GM21737 (cell line): ENCODE measurements at regions not wholly inside any gene's neighbourhood (a gene's known extent, or its start where the extent isn't known, plus 50 kb on each side); places are given as distances from the start of the nearest gene placed in this dataset.

Experiments
- ATAC-seq: cut with Tn5 transposase; IDR thresholded peaks from one replicate; pipeline ENCODE4 v1.9.1; 2021; ENCODE audit warnings: mild to moderate bottlenecking, moderate library complexity; ENCODE audit not compliant: unreplicated experiment

DNA sequence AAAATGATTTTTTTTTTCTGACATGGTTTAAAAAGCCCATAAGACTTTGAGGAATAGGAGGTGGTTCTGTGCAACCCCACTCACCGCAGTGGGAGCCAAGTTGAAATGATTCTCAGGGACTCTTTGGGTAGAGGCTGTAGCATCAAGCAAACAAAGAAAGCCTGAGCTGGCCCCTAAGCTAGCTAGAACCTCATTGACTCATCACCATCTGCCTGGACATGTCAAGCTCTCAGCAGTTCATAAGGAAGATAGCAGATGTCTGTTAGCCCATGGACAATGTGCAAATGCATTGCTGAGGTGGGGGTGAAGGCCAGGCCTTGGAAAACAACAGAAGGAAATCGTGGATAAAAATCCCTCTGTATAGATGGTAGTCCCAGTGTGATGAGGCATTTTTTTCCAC, 234.8 kb downstream of the NR2F2 start:
- ATAC-seq: no peak

- no peak for ATAC-seq
Measured at GRCh38 chr15:96574782-96575181, 244.3 kb downstream of the NR2F2 start.

GRCh38 chr15:96576596-96576995, 246.1 kb downstream of the NR2F2 start:
- no peak for ATAC-seq

- no peak for ATAC-seq
Measured at GRCh38 chr15:96578393-96578792, 247.9 kb downstream of the NR2F2 start.

DNA sequence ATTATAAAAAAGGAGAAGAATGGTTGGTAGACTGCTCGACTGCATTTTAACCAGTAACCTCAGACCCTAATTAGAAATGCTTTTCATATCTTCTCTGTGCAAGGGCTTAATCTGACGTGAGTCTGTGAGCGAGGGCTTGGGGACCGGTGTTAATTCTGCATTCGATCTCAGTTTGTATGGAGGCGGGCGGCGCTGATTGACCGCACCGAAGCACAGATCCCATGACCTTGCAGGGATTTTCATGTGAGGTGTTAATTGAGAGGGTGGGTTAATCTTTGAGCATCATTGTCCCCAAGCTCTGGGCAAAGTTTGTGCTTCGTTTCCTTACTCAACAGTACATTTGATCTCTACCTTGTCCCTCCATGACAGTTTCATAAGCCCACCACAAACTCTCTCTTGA, 250.9 kb downstream of the NR2F2 start:
- no peak for ATAC-seq

DNA sequence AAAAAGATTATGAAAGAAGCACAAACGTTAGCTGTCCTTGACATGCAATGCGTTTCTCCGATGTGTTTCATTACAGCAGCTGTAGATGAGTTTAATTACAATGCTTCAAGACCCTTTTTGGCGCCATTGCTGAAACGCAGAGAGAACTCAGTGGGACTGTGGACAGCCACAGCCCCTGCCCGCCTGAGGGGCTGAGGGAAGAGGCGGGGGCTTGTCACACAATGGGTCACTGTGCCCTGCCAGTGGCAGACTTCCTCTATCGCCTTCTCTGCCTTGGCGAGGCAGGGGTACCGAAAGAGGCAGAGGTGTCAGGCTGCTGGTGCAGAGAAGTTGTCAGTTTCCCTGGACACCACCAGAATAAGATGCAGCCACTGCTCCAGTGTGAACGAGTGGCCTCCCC, 252.0 kb downstream of the NR2F2 start:
- ATAC-seq: no peak

- ATAC-seq: no peak
Measured at GRCh38 chr15:96583671-96584070, 253.2 kb downstream of the NR2F2 start.

GRCh38 chr15:96585484-96586386, 255.2 kb downstream of the NR2F2 start:
- no peak for ATAC-seq

DNA sequence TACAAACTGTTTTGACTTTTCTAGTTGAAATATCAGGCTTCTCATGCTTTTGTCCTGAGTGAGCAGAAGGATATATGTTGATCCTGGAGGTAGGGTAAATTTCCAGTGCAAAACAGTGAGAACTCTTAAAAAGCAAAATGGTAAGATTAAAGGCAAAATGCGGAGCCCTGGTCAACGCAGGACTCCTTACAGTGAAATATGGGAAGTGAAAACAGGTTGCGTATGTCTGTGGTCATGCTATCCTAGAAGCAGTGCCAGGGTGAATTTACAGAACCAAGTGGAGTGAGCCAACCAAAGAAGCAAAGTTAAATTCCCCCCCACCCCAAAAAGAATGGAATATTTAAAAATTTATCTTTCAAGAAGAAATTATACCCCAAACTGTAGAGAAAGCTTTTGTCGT, 256.4 kb downstream of the NR2F2 start:
- no peak for ATAC-seq

DNA sequence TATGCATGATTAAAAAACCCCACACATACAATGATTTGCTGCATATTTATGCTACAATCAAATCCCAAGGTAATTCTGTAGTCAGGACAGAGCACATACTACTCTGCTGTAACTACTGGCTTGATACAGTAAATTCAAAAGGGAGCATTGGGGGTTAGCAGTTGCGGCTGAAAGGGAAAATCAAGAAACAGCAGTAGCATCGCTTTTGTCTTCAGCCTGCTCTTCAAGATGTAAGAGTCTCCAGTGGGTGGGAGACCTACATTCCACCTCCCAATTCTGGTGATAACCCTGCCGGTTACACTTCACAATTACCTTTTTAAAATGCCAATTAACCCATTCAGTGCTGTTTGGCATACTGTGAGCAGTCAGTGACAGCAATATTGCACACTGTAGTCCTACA, 259.4 kb downstream of the NR2F2 start:
- ATAC-seq: no peak

GRCh38 chr15:96593735-96594134, 263.2 kb downstream of the NR2F2 start:
- no peak for ATAC-seq

- ATAC-seq: no peak
Measured at GRCh38 chr15:96595951-96596350, 265.5 kb downstream of the NR2F2 start.

- no peak for ATAC-seq
Measured at GRCh38 chr15:96598514-96598913, 268.0 kb downstream of the NR2F2 start.

DNA sequence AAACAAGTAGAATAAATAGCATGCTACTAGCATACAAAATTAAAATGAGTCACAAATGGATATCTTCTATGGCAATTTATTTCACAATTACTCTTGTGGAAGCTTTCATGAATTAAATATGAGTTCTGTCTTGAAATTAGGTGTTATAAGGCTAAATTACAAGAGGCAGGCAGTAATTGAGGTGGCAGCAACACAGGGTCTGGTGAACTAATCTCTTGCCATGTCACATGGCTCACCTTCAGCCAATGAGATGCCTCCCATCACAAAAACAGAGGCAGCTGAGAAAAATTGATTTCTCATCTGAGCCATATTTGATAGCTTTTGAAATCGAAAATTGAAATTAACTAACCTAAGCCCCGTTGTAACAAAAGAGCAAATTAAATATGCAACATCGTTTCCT, 268.8 kb downstream of the NR2F2 start:
- no peak for ATAC-seq

DNA sequence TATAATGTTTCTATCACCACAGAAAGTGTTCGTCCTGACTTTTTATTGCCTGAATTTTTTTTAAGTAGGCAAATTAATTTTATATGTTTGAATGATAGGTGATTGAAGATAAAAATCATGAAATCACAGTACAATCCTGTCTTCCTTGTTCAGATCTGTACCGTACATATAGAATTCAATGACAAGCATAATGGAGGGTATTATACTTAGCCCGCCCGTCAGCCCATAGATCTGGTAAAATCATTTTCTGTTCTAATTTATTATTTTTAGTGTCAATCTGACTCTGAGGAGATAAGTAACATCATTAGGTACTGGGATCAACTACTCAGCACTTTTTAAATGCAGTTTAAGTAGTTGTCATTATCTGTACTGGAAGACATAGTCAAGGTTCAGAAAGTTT, 269.9 kb downstream of the NR2F2 start:
- ATAC-seq: no peak

GRCh38 chr15:96606617-96607016, 276.1 kb downstream of the NR2F2 start:
- no peak for ATAC-seq

DNA sequence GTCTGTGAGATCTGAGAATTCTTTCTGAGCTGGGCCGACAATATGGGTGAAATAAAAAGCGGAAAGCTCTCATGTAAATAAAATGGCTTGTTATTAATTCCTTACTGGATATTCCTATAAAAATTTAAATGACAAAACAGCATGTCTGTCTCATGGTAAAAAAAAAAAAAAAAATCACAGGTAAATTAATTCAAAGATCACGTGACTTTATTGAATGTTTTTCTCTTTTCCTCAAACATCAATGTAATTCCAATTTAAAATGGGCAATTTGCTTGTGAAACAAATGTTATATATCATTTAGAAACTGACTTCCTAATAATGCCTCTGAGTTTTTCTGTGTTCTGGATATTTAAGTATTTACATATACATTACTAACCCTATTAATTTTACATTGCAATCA, 280.3 kb downstream of the NR2F2 start:
- no peak for ATAC-seq

GRCh38 chr15:96612917-96613316, 282.4 kb downstream of the NR2F2 start:
- no peak for ATAC-seq

GRCh38 chr15:96619174-96619573, 288.7 kb downstream of the NR2F2 start:
- ATAC-seq: no peak

GRCh38 chr15:96622714-96623113, 292.2 kb downstream of the NR2F2 start:
- ATAC-seq: no peak

DNA sequence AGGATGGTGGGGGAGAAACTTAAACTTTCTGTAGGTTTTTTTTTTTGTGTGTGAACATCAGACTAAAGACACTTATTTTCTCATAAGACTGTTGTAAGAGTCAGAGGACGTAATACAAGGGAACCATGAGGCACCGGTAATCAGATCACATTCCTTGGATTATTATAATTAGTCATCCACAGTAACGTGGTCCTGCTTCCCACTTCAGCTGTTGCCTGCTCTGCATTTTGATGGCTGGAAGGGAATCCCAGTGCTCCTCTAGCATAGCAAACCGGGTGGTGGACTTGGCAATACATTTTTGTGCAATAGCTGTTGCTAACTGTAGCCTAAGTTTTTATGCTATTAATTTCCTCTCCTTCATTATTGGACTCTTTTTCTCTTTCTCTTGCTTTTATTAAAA, 294.8 kb downstream of the NR2F2 start:
- no peak for ATAC-seq

DNA sequence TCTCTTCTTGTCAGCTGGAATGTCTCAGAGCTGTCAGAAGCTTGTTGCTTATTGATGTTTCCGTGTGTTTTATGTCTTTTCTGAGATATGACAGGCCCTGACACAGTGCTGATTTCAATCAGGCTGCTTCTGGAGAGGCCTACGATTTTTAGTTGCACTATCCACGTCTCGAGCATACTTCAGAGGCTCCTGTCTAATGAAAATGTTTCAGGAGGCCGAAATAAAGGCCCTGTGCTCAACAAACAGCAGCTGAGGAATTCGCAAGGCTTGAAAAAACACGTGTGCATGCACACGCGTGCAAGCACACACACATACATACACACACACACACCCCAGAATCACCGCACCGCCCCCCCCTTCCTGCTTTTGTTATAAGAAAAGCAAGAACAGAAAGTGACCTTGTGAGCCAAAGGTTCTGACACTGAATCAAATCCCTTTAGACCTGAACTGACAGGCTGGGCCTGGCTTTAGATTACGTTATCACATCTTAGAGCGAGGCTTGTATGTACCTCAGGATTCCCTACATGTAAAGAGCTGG, 296.6 kb downstream of the NR2F2 start:
- ATAC-seq: no peak

GRCh38 chr15:96629511-96629910, 299.0 kb downstream of the NR2F2 start:
- no peak for ATAC-seq
